ENCODE measurements at regions not wholly inside any gene's neighbourhood (a gene's known extent, or its start where the extent isn't known, plus 50 kb on each side); places are given as distances from the start of the nearest gene placed in this dataset.
"Not testable (repeated sequence)": the region's sequence is repeated elsewhere in the genome, so short reads cannot be mapped to it uniquely, and the experiment has no call there.

GRCh38 chr18:60021556-60021955, 121.8 kb downstream of the PMAIP1 start:
- Histone ChIP-seq H3K27me3 (ENCODE audit: insufficient read depth in 3 of 3, low read length in 2 of 3) (no peaks in the 10 kb centered on the region), H3K4me3 (no peak overlapping the region), H3K27ac (no peak overlapping the region), H3K36me3 (ENCODE audit: insufficient read depth in 1 of 2, low read depth in 1 of 2) (no peaks in the 10 kb centered on the region), H3K4me1 (no peaks in the 10 kb centered on the region), H3K9me3 (no peaks in the 10 kb centered on the region)
- ATAC-seq (no peak), DNase-seq (no peak)
- intact Hi-C loops (cut with DNase I): no loop called here
- TF ChIP-seq CTCF (IDR thresholded peaks at IDR 0.05): no peak

- WGBS, 3 donors: 88 to 92% (median 88%) methylated on average over 7 of the region's 7 CpGs
- Histone ChIP-seq H3K27ac (no peak overlapping the region), H3K36me3 (ENCODE audit: insufficient read depth in 1 of 2, low read depth in 1 of 2) (no peaks in the 10 kb centered on the region), H3K4me1 (no peaks in the 10 kb centered on the region), H3K9me3 (no peaks in the 10 kb centered on the region), H3K4me3 (no peak overlapping the region), H3K27me3 (ENCODE audit: insufficient read depth in 3 of 3, low read length in 2 of 3) (no peaks in the 10 kb centered on the region)
- intact Hi-C loops (cut with DNase I): no loop called here
- DNase-seq (no peak), ATAC-seq (no peak)
- TF ChIP-seq CTCF (IDR thresholded peaks at IDR 0.05): no peak
Measured at GRCh38 chr18:60020107-60020925, 120.5 kb downstream of the PMAIP1 start.

DNA sequence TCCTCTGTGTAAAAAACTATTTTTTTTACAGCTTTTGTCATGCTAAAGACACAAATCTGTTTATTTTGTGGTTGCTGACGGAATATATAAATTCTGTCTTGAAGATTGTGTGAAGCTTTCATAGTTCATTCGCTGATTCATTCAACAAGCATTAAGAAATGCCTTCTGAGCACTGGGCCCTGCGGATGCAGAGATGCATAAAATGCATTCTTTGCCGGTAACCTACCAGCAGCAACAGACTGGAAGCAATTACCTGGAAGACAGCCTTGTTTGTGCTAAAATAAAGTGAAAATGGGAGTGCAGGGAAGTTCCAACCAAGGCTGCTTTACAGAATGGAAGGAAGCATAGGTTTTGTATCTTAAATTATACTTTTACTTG, 119.7 kb downstream of the PMAIP1 start:
- no peak for TF ChIP-seq CTCF (IDR thresholded peaks at IDR 0.05)
- intact Hi-C loops (cut with DNase I): no loop called here
- ATAC-seq (no peak), DNase-seq (no peak)
- Histone ChIP-seq H3K4me1 (no peaks in the 10 kb centered on the region), H3K27me3 (ENCODE audit: insufficient read depth in 3 of 3, low read length in 2 of 3) (no peaks in the 10 kb centered on the region), H3K27ac (no peak overlapping the region), H3K9me3 (no peaks in the 10 kb centered on the region), H3K36me3 (ENCODE audit: insufficient read depth in 1 of 2, low read depth in 1 of 2) (no peaks in the 10 kb centered on the region), H3K4me3 (no peak overlapping the region)
- WGBS, 3 donors: 83 to 91% (median 84%) methylated on average over 4 of the region's 4 CpGs

DNA sequence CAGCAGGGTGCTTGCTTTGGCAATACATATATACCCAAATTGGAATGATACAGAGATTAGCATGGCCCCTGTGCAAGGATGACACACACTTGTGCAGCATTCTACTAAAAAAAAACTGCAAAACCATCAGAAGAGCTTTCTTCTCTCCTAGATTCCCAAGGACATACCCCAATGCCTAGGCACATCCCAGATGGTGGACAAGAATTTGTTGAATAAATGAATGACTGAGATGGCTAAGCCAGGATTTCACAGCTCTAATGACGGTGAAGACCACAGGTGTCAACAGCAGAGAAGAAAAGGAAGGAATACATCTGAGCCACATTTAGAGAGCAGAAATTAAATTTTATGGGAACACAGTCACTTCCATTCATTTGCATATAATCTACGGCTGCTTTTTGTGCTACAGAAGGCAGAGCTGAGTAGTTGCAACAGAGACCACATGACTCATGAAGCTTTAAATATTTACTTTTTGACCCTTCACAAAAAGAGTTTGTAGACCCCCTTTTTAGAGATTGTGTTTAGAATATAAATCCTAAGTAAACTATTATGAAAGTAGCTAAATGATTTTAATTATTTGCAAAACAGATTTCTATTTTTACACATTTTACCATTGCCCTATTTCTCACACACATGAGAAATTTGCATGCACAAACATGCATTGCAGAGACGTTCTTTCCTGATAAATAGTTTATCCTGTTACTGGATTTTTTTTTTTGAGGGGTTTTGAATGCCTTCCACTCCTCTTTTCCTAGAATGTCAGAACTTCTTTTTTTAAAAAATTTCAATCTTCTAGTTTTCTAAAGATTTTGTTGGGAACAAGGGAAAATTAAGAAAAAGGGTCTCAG, 119.0 kb downstream of the PMAIP1 start:
- DNase-seq: no peak
- 16 to 28% (median 25%) methylated on average over 3 of the region's 3 CpGs for WGBS, 3 donors
- no peak overlapping the region for H3K27ac ChIP-seq
- ATAC-seq: no peak
- no peaks in the 10 kb centered on the region for H3K27me3 ChIP-seq (ENCODE audit: insufficient read depth in 3 of 3, low read length in 2 of 3)
- intact Hi-C loops (cut with DNase I): no loop called here
- H3K4me3 ChIP-seq: no peak overlapping the region
- no peaks in the 10 kb centered on the region for H3K9me3 ChIP-seq
- no peaks in the 10 kb centered on the region for H3K36me3 ChIP-seq (ENCODE audit: insufficient read depth in 1 of 2, low read depth in 1 of 2)
- no peaks in the 10 kb centered on the region for H3K4me1 ChIP-seq
- TF ChIP-seq CTCF (IDR thresholded peaks at IDR 0.05): no peak

DNA sequence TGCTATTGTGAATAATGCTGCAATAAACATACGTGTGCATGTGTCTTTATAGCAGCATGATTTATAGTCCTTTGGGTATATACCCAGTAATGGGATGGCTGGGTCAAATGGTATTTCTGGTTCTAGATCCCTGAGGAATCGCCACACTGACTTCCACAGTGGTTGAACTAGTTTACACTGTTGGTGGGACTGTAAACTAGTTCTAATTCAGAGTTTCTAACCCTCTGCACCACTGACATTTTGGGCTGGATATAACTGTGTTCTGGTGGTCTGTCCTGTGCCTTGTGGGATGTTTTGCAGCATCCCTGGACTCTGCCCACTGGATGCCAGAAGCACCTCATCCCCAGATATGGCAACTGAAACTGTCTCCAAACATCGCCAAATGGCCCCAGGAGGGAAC, 118.3 kb downstream of the PMAIP1 start:
- ATAC-seq; DNase-seq; H3K27ac ChIP-seq; H3K9me3 ChIP-seq; H3K4me1 ChIP-seq; intact Hi-C loops (cut with DNase I); H3K27me3 ChIP-seq (ENCODE audit: insufficient read depth in 3 of 3, low read length in 2 of 3); H3K4me3 ChIP-seq; H3K36me3 ChIP-seq (ENCODE audit: insufficient read depth in 1 of 2, low read depth in 1 of 2): not testable (repeated sequence)
- 92 to 98% (median 93%) methylated on average over 2 of the region's 3 CpGs for WGBS, 3 donors

Data from psoas muscle (tissue), 7 donors.